RCC 7860 (cell line): ENCODE measurements at regions not wholly inside any gene's neighbourhood (a gene's known extent, or its start where the extent isn't known, plus 50 kb on each side); places are given as distances from the start of the nearest gene placed in this dataset.

Experiments used
- DNase-seq: peaks from one replicate; pipeline ENCODE4 v3.0.0-alpha.2; 2015; ENCODE audit warnings: low spot score
- FAIRE-seq: peaks from 2 replicates; lab custom pipeline; 2012; peaks lifted over from hg19 to GRCh38; lab: Jason Lieb, UNC

GRCh38 chrY:19365321-19365720 lies 379.2 kb downstream of the KDM5D start:
- no peak for DNase-seq
- no peak for FAIRE-seq

DNA sequence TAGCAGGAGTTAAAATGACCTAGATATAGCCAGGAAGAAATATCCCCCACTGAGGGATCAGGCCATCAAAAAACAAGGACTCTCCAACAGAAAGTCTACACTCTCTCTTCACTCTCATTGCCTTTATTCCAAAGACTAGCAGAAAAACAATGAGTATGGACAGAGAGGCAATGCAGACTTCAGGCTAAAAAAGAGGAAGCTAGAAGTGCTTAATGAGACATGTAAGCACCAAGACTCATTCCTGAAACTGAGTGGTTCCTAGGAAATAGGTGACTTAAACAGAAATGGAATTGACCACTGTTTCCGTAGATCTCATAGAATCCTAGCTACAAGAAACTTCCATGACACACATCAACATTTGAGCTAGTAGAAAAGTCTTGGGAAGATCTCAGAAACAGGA lies 387.3 kb downstream of the KDM5D start:
- no peak for DNase-seq
- FAIRE-seq: peak; percentile 26

DNA sequence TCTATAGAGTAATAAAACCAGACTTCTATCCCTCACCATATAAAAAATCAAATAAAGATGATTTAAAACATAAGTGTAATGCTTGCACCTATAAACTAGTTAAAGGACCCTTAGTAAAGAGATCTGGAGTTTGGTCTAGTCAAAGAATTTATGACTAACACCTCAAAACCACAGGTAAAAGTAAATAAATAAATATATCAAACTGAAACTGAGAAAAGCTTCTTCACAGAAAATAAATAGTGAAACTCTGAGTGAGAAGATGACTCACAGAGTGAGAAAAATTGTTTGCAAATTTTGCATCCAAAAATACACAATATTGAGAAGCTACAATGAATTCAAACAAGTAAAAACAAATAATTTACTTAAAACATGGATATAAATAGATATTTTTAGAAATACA lies 387.8 kb downstream of the KDM5D start:
- peak; percentile 91 for FAIRE-seq

DNA sequence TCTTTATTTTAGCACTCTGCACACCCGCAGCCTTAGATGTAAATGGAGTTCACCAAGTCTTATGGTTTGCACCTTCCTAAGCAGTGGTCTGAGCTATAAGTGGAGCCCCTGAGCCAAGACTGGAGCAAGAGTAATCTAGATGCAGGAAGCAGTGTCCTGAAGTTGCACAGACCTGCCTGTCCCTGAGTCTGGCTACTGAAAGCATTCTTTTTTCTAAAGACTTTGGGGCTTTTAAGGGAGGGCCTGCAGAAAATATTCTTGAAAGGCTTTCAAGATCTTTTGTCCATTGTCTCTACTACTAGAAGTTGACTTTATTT lies 389.7 kb downstream of the KDM5D start:
- DNase-seq (no peak), FAIRE-seq (no peak)

More for the DNA sequence above, 387.8 kb downstream of the KDM5D start:
- peak; percentile 34 for DNase-seq

- DNase-seq (peak; percentile 97), FAIRE-seq (peak; percentile 100)
Measured at GRCh38 chrY:19354061-19354856, 390.3 kb downstream of the KDM5D start.

- FAIRE-seq: no peak
- DNase-seq: no peak
Measured at GRCh38 chrY:19351616-19352015, 392.9 kb downstream of the KDM5D start.

- FAIRE-seq (no peak), DNase-seq (no peak)
Measured at GRCh38 chrY:19321701-19322100, 422.8 kb downstream of the KDM5D start.

DNA sequence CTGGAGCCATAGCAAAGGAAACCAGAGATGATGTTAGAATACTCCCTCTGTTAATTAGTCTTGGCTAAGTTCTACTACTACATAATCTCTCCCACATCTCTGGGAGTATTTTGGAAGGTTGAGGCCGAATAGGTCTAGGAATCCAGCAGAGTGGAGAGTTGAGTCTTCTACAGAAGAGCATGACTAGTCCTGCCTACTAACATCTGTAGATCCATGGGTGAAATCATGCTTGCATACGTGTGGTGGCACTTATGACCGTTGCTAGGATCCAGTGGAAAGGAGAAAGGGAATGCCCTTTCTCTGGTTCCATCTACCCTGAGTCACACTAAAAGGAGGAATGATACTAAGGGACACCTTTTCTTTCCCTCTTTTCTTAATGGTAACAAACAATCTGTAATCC lies 425.4 kb downstream of the KDM5D start:
- FAIRE-seq (no peak), DNase-seq (no peak)

- DNase-seq: no peak
- FAIRE-seq: no peak
Measured at GRCh38 chrY:19317271-19317987, 427.1 kb downstream of the KDM5D start.

DNA sequence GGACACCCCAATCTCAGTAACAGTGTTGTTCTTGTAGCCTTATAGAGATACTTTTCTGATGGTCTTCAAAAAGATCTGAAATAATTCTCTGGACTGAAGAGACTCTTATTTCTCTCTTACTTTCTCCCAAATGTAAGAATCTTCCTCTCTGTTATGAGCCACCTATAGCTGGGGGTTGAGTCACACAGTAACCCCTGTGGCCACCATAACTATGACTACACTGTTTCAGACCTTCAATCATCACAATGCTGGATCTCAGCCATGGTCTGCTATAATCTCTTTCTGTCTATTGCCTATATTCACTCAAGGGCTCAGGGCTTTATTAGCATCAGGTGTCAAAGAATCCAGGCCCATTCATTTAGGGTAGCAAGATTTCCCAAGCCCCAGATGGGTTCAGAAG lies 436.9 kb downstream of the KDM5D start:
- DNase-seq: no peak
- no peak for FAIRE-seq

GRCh38 chrY:19303136-19303535 lies 441.4 kb downstream of the KDM5D start:
- DNase-seq (no peak), FAIRE-seq (no peak)

GRCh38 chrY:19290925-19291324 lies 453.6 kb downstream of the KDM5D start:
- no peak for FAIRE-seq

GRCh38 chrY:19274076-19274475 lies 470.4 kb downstream of the KDM5D start:
- FAIRE-seq: no peak
- no peak for DNase-seq

More at GRCh38 chrY:19290925-19291324, 453.6 kb downstream of the KDM5D start:
- DNase-seq: no peak

- FAIRE-seq: no peak
Measured at GRCh38 chrY:19268331-19268730, 476.2 kb downstream of the KDM5D start.

GRCh38 chrY:19265404-19265803 lies 479.1 kb downstream of the KDM5D start:
- DNase-seq: no peak
- no peak for FAIRE-seq

More at GRCh38 chrY:19268331-19268730, 476.2 kb downstream of the KDM5D start:
- DNase-seq: no peak

- FAIRE-seq (no peak), DNase-seq (no peak)
Measured at GRCh38 chrY:19262310-19262709, 482.2 kb downstream of the KDM5D start.

- FAIRE-seq: no peak
Measured at GRCh38 chrY:19232276-19232994, 458.9 kb upstream of the HSFY2 start.

DNA sequence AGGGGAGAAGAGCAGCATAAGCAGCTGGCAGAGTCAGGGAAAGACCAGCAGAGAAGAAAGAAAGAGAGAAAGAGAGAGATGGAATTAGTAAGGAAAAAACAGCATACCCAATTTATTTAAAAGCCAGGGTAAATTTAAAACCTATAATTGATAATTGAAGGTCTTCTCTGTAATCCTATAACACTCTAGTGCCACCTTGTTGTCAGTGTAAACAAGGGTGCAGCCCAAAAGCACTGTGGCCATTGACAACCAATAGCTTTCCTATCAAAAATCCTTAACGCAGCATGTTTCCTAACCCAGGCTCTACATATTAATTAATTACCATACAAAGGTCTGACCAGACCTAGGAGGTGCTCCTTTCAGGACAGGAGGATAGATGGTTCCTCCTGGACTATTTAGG lies 447.2 kb upstream of the HSFY2 start:
- no peak for FAIRE-seq
- no peak for DNase-seq

More at GRCh38 chrY:19232276-19232994, 458.9 kb upstream of the HSFY2 start:
- DNase-seq: no peak

- DNase-seq (no peak), FAIRE-seq (no peak)
Measured at GRCh38 chrY:19208915-19209314, 435.4 kb upstream of the HSFY2 start.

- DNase-seq (no peak), FAIRE-seq (no peak)
Measured at GRCh38 chrY:19207048-19207447, 433.5 kb upstream of the HSFY2 start.

DNA sequence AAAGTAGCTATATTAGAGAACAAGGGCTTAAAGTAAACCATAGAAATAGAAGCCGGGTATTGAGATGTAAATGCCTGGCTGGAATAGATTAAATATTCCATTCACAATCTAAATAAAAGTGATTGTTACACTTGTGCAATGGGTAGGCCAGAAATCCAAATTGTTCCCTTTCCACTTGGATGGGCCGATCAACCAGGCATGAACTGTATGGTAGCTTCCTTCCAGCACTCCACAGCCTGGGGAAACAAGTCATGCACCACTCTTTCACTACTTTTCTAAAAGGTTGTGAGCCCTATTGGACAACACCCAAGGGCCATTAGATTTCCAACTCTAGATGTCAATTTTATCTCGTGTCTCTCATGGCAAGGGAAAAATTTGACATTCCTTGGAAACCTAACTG lies 407.3 kb upstream of the HSFY2 start:
- peak; percentile 88 for FAIRE-seq

DNA sequence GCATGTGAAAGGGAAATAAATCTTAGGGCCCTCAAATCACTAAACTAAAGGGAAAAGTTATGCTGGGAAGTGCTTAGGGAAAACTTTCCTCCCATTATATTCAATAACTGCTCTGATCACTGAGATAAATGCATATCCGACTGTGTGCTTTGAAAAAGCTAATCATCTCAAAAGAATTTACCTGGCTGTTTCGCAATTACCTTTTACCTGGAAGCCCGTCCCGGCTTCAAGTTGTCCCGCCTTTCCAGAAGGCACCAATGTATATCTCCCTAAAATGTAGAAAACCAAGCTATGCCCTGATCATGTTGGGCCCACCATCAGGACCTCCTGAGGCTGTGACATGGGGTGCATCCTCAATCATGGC lies 394.6 kb upstream of the HSFY2 start:
- no peak for FAIRE-seq
- DNase-seq: no peak

More for the DNA sequence above, 407.3 kb upstream of the HSFY2 start:
- DNase-seq: no peak
